KMS-11 (cell line): ENCODE measurements at regions not wholly inside any gene's neighbourhood (a gene's known extent, or its start where the extent isn't known, plus 50 kb on each side); places are given as distances from the start of the nearest gene placed in this dataset.

Source experiments
- H2AFZ ChIP-seq: fragments of 200-600 bp; sonication (generic); 2 replicates; pipeline ENCODE4 v1.6.1; 2016; ENCODE audit warnings: antibody characterized with exemption, mixed run types, low read depth
- H3K27ac ChIP-seq: fragments of 200-600 bp; sonication (generic); 2 replicates; pipeline ENCODE4 v1.6.1; 2016; ENCODE audit warnings: mild to moderate bottlenecking, mixed run types
- H3K27me3 ChIP-seq: fragments of 200-600 bp; sonication (generic); 2 replicates; pipeline ENCODE4 v1.6.1; 2017; ENCODE audit warnings: mild to moderate bottlenecking, low read depth, mixed run types, moderate library complexity; ENCODE audit not compliant: insufficient read depth
- H3K36me3 ChIP-seq: fragments of 200-600 bp; sonication (generic); 2 replicates; pipeline ENCODE4 v1.6.1; 2017; ENCODE audit warnings: mild to moderate bottlenecking, mixed run types; ENCODE audit not compliant: insufficient read depth
- H3K4me1 ChIP-seq: fragments of 200-600 bp; sonication (generic); 2 replicates; pipeline ENCODE4 v1.6.1; 2016; ENCODE audit warnings: mild to moderate bottlenecking, low read depth, mixed run types; ENCODE audit not compliant: poor library complexity, severe bottlenecking
- H3K4me2 ChIP-seq: fragments of 200-600 bp; sonication (generic); 2 replicates; pipeline ENCODE4 v1.7.0; 2016; ENCODE audit warnings: mild to moderate bottlenecking, mixed run types
- H3K4me3 ChIP-seq: fragments of 200-600 bp; sonication (generic); IDR thresholded peaks from 2 replicates; pipeline ENCODE4 v1.6.1; 2017; ENCODE audit warnings: low read depth, low read length, mixed read lengths; ENCODE audit not compliant: insufficient read depth
- H3K79me2 ChIP-seq: fragments of 200-600 bp; sonication (generic); 2 replicates; pipeline ENCODE4 v1.6.1; 2016; ENCODE audit warnings: low read depth, mixed run types; ENCODE audit not compliant: insufficient read depth
- H3K9ac ChIP-seq: fragments of 200-600 bp; sonication (generic); 2 replicates; pipeline ENCODE4 v1.6.1; 2016; ENCODE audit warnings: mild to moderate bottlenecking, mixed run types
- H4K20me1 ChIP-seq: fragments of 200-600 bp; sonication (generic); 2 replicates; pipeline ENCODE4 v1.6.1; 2016; ENCODE audit warnings: mild to moderate bottlenecking, mixed run types; ENCODE audit not compliant: insufficient read depth
- CTCF ChIP-seq: fragments of 200-600 bp; sonication (generic); conservative IDR thresholded peaks from 2 replicates; pipeline ENCODE4 v1.6.1; 2017; ENCODE audit warnings: low read depth, mild to moderate bottlenecking, antibody characterized with exemption, low read length, moderate library complexity, mixed read lengths

GRCh38 chr9:86804011-86804410, 143.3 kb downstream of the GAS1 start:
- no peak overlapping the region for H2AFZ ChIP-seq
- no peaks in the 10 kb centered on the region for H3K36me3 ChIP-seq
- no peak overlapping the region for H3K27ac ChIP-seq
- H3K4me3 ChIP-seq = no peak overlapping the region
- no peaks in the 10 kb centered on the region for H3K27me3 ChIP-seq
- H3K79me2 ChIP-seq = no peaks in the 10 kb centered on the region
- TF ChIP-seq CTCF = no peak
- no peaks in the 10 kb centered on the region for H4K20me1 ChIP-seq
- no peak overlapping the region for H3K9ac ChIP-seq
- no peak overlapping the region for H3K4me2 ChIP-seq
- no peaks in the 10 kb centered on the region for H3K4me1 ChIP-seq

- no peaks in the 10 kb centered on the region for H3K27me3 ChIP-seq
- no peaks in the 10 kb centered on the region for H3K79me2 ChIP-seq
- H3K4me2 ChIP-seq = no peak overlapping the region
- no peak for TF ChIP-seq CTCF
- no peaks in the 10 kb centered on the region for H3K36me3 ChIP-seq
- no peak overlapping the region for H2AFZ ChIP-seq
- no peaks in the 10 kb centered on the region for H3K4me1 ChIP-seq
- no peak overlapping the region for H3K4me3 ChIP-seq
- H4K20me1 ChIP-seq = no peaks in the 10 kb centered on the region
- H3K9ac ChIP-seq = no peak overlapping the region
- H3K27ac ChIP-seq = no peak overlapping the region
Observed at GRCh38 chr9:86802900-86803673, 144.2 kb downstream of the GAS1 start.

- no peak for TF ChIP-seq CTCF
- Histone ChIP-seq H2AFZ (no peak overlapping the region), H3K4me2 (no peak overlapping the region), H3K9ac (no peak overlapping the region), H3K36me3 (no peaks in the 10 kb centered on the region), H3K27me3 (no peaks in the 10 kb centered on the region), H4K20me1 (no peaks in the 10 kb centered on the region), H3K4me3 (no peak overlapping the region), H3K27ac (no peak overlapping the region), H3K79me2 (no peaks in the 10 kb centered on the region), H3K4me1 (no peaks in the 10 kb centered on the region)
Observed at GRCh38 chr9:86801246-86801645, 146.1 kb downstream of the GAS1 start.

GRCh38 chr9:86800681-86801080, 146.6 kb downstream of the GAS1 start:
- Histone ChIP-seq H4K20me1 (no peaks in the 10 kb centered on the region), H2AFZ (no peak overlapping the region), H3K9ac (no peak overlapping the region), H3K27ac (no peak overlapping the region), H3K4me1 (no peaks in the 10 kb centered on the region), H3K36me3 (no peaks in the 10 kb centered on the region), H3K4me3 (no peak overlapping the region), H3K79me2 (no peaks in the 10 kb centered on the region), H3K4me2 (no peak overlapping the region), H3K27me3 (no peaks in the 10 kb centered on the region)
- no peak for TF ChIP-seq CTCF
